ENCODE measurements at regions not wholly inside any gene's neighbourhood (a gene's known extent, or its start where the extent isn't known, plus 50 kb on each side); places are given as distances from the start of the nearest gene placed in this dataset.

DNA sequence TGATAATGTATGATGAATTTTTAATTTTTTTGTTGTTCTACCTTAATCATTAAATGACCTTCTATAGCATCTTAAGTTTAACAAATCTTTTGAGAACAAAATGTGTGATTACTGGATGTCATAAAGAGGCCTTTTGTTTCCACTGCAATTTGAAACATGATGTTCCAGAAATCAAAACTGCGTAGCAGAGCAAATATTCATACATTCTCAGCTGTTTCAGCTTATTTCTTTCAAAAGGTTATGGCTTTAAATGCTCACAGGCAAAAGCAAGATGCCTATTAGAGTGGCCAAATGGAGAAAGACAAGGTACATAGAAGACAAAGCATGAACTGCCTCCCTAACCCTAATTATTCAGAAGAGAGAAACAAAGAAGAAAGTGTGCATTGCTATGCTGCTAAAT is 233.0 kb upstream of the SLC7A11 start:
- TF ChIP-seq EZH2 (IDR thresholded peaks at IDR 0.05) (no peak), POLR2AphosphoS5 (IDR thresholded peaks at IDR 0.05; ENCODE audit: borderline replicate concordance, low read depth, low read length) (no peak), FOXP2 (optimal IDR thresholded peaks at IDR 0.05; ENCODE audit: control extremely low read depth, extremely low read length, insufficient read depth) (no peak)
